Neural crest cell (in vitro differentiated cells): ENCODE measurements at regions not wholly inside any gene's neighbourhood (a gene's known extent, or its start where the extent isn't known, plus 50 kb on each side); places are given as distances from the start of the nearest gene placed in this dataset.

Source experiments
- DNase-seq: peaks from one replicate; pipeline ENCODE4 v3.0.0; 2021; ENCODE audit warnings: low read depth, mixed read lengths, low spot score
- H3K27ac Mint-ChIP-seq: one replicate; pipeline ENCODE4 v1.8.0; 2021; ENCODE audit warnings: mild to moderate bottlenecking, mixed read lengths; ENCODE audit not compliant: unreplicated experiment
- H3K27me3 Mint-ChIP-seq: 2 replicates; pipeline ENCODE4 v1.8.0; 2021; ENCODE audit warnings: low read depth, mild to moderate bottlenecking, mixed read lengths
- H3K36me3 Mint-ChIP-seq: 2 replicates; pipeline ENCODE4 v1.8.0; 2021; ENCODE audit warnings: low read depth, mild to moderate bottlenecking, mixed read lengths
- H3K4me1 Mint-ChIP-seq: 2 replicates; pipeline ENCODE4 v1.8.0; 2021; ENCODE audit warnings: mixed read lengths
- H3K4me3 Mint-ChIP-seq: one replicate; pipeline ENCODE4 v1.8.0; 2021; ENCODE audit warnings: mild to moderate bottlenecking, mixed read lengths
- H3K9me3 Mint-ChIP-seq: 2 replicates; pipeline ENCODE4 v1.8.0; 2021; ENCODE audit warnings: mixed read lengths
- CTCF ChIP-seq: fragments of 200-600 bp; sonication (generic); conservative IDR thresholded peaks from 2 replicates; pipeline ENCODE4 v1.5.0; 2021; ENCODE audit warnings: antibody characterized with exemption, mild to moderate bottlenecking

DNA sequence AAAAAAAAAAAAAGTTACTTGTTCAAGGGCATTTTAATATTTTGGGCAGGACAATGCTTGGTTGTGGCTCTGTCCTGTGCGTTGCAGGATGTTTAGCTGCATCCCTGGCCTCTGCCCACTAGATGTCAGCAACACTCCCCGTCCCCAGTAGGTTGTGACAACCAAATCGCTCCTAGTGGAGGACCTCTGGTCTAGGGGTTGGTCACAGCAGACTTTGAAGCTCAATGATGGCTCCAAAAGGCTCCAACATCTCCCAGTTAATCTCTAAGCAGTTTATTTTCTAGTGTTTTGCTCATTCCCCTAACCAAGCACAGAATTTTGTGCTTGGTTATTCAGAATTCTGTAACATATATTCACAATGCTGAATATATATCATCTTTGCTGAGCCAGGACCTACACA lies 67.0 kb downstream of the CHRNA1 start:
- peak; percentile 55 for DNase-seq
- H3K9me3 Mint-ChIP-seq = no peaks in the 10 kb centered on the region
- H3K27me3 Mint-ChIP-seq = peaks cover 21% of the 10 kb centered on the region

DNA sequence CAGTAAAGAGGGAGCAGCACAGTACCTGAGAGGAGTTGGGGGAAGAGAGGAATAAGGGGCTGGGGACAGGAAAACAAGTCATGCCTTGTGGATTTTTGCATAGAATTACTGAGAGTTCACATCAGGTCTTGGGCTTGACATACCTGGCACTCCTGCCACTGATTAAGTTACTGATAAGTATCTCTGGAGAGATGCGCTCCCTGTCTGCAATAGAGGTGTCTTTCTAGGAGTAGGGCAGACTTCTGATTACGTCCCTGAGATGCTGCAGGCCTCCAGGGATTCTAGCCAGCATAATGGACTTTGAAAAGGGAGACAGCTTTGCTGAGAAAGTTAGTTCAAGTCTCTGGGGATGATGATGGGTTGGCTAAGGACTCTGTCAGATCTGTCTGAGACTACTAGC lies 69.4 kb downstream of the CHRNA1 start:
- Mint-ChIP-seq H3K27ac (no peak overlapping the region), H3K9me3 (no peaks in the 10 kb centered on the region), H3K4me1 (peaks cover under 1% of the 10 kb centered on the region), H3K36me3 (no peaks in the 10 kb centered on the region), H3K4me3 (no peak overlapping the region), H3K27me3 (peaks cover 19% of the 10 kb centered on the region)
- no peak for DNase-seq
- TF ChIP-seq CTCF = no peak

More for the DNA sequence above, 67.0 kb downstream of the CHRNA1 start:
- Mint-ChIP-seq H3K27ac (no peak overlapping the region), H3K4me3 (no peak overlapping the region), H3K36me3 (no peaks in the 10 kb centered on the region), H3K4me1 (peaks cover 4% of the 10 kb centered on the region)
- TF ChIP-seq CTCF = peak; percentile 80

GRCh38 chr2:174694196-174694878 lies 69.9 kb downstream of the CHRNA1 start:
- Mint-ChIP-seq H3K27me3 (peaks cover 19% of the 10 kb centered on the region), H3K27ac (no peak overlapping the region), H3K4me3 (no peak overlapping the region), H3K36me3 (no peaks in the 10 kb centered on the region), H3K4me1 (no peaks in the 10 kb centered on the region), H3K9me3 (no peaks in the 10 kb centered on the region)
- no peak for DNase-seq
- TF ChIP-seq CTCF = no peak

DNA sequence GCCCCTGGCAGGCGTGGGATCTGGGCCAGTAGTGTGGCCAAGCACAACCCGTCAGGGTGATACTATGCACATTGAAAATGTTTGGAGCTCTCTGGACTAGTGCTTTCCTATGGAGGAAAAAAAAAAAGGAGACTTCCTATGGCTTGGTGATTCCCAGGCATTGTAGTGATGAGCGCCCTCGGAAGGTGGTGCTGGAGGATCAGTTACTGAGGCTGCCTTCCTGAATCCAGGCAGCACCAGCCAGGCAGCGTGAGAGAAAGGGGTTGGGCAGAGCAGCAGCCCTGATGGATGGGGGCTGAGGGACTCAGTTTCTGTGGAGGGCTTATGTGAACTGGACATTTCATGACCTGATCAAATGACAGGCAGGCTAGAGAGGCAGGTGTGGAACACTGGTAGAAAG lies 70.9 kb downstream of the CHRNA1 start:
- no peaks in the 10 kb centered on the region for H3K9me3 Mint-ChIP-seq
- no peak for DNase-seq
- H3K27ac Mint-ChIP-seq = no peak overlapping the region
- H3K4me3 Mint-ChIP-seq = no peak overlapping the region
- no peaks in the 10 kb centered on the region for H3K36me3 Mint-ChIP-seq
- H3K27me3 Mint-ChIP-seq = peaks cover 19% of the 10 kb centered on the region
- no peaks in the 10 kb centered on the region for H3K4me1 Mint-ChIP-seq
- no peak for TF ChIP-seq CTCF

DNA sequence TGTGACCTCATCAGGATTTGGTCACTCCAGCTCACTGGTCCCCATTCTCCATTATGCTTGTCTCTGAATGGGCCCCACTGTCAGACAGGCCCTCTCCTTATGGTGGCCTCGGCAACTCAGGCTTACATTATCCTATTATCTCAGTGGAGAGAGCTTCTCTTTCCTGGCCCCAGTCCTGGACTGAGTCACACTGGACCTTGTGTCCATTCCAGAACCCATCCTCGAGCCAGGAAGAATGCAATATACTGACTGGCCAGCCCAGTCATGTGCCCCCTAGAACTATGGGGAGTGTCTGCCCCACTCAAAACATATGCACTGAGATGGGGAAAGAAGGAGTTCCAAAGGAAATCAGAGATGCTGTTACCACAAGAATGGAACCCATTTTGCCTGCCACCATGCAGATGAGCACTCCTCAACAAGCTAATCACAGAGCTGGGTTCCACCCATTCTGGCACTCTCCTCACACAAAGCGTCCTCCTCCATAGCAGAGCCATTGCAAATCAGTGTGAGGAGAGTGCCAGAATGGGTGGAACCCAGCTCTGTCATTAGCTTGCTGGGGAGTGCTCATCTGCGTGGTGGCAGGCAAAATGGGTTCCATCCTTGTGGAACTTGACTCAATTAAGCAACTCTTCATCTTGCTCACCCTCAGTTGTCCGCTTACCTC lies 71.9 kb downstream of the CHRNA1 start:
- Mint-ChIP-seq H3K36me3 (no peaks in the 10 kb centered on the region), H3K9me3 (no peaks in the 10 kb centered on the region), H3K27me3 (peaks cover 22% of the 10 kb centered on the region), H3K4me3 (no peak overlapping the region), H3K4me1 (no peaks in the 10 kb centered on the region), H3K27ac (no peak overlapping the region)
- no peak for TF ChIP-seq CTCF
- no peak for DNase-seq
